Superior temporal gyrus (tissue), 1 donor: ENCODE measurements at regions not wholly inside any gene's neighbourhood (a gene's known extent, or its start where the extent isn't known, plus 50 kb on each side); places are given as distances from the start of the nearest gene placed in this dataset.
"Not testable (repeated sequence)": the region's sequence is repeated elsewhere in the genome, so short reads cannot be mapped to it uniquely, and the experiment has no call there.

Source experiments
- DNase-seq: peaks from one replicate; pipeline ENCODE4 v3.0.0-alpha.2; 2016; ENCODE audit errors: extremely low spot score

DNA sequence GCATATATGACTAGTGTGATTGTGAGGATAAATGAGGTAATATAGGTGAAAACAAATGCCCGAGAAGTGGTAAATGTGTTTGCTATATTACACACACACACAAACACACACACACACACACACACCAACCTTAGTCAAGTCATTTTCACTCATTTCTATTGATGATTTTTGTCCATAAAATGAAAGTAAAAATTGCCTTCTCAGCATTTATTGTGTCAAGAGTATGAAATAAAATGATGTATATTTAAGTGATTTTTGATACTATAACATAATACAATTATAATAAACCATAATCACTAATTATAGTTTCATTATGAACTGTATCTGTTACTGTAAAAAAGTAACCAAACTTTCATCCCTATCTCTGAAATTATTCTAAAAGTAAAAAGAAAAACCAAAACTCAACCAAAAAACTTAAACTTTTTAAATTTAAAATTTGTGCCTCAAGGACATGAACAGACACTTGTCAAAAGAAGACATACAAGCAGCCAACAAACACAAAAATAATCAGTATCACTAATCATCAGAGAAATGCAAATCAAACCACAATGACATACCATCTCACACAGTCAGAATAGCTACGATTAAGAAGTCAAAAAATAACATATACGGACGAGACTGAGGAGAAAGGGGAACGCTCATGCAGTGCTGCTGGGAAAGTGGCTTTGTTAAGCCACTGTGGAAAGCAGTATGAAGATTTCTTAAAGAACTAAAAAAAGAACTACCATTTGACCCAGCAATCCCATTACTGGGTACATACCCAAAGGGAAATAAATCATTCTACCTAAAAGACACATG lies 601.0 kb downstream of the TMA16 start:
- no peak for DNase-seq

GRCh38 chr4:164096766-164097518 lies 602.5 kb downstream of the TMA16 start:
- no peak for DNase-seq

DNA sequence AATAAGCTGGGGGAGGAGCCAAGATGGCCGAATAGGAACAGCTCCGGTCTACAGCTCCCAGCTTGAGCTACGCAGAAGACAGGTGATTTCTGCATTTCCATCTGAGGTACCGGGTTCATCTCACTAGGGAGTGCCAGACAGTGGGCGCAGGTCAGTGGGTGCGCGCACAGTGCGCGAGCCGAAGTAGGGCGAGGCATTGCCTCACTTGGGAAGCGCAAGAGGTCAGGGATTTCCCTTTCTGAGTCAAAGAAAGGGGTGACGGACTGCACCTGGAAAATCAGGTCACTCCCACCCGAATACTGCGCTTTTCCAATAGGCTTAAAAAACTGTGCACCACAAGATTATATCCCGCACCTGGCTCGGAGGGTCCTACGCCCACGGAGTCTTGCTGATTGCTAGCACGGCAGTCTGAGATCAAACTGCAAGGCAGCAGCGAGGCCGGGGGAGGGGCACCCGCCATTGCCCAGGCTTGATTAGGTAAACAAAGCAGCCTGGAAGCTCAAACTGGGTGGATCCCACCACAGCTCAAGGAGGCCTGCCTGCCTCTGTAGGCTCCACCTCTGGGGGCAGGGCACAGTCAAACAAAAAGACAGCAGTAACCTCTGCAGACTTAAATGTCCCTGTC lies 606.4 kb downstream of the TMA16 start:
- not testable (repeated sequence) for DNase-seq

DNA sequence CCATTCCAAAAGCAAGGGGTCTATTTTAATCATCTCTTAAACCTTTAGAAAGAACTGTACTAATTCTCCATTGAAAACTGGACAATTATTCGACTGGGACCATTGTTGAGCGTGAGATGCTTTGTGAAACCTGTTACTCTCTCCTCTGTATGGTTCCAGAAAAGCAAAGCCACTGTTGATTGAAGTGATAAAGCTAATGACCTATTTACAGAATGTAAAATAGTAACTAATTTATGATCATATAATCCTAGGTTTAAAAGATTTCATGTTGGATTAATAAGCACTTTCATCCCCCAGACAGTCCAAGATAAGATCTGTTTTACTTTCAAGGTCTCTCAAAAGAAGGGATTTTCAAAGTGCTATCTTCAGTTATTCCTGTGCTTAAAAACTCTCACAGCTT lies 614.5 kb downstream of the TMA16 start:
- DNase-seq, result no peak

- no peak for DNase-seq
Observed at GRCh38 chr4:164109503-164109902, 615.0 kb downstream of the TMA16 start.

- DNase-seq, result no peak
Observed at GRCh38 chr4:164115236-164115635, 620.7 kb downstream of the TMA16 start.

DNA sequence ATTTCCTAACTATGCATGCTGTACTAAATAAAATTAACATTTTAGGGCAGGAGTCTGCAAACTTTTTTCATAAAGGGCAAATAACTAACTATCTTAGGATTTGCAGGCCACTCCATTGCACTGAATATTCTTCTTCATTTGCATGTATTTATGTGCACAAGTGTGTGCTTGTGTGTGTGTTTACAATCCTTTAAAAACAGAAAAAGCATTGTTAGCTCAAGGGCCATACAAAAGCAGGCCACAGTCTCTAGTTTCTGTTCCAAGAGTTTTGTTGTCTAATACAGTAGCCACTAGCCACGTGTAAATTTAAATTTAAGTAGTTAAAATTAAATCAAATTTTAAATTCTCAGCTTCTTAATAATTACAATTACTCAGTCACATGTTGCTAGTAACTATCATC lies 621.8 kb downstream of the TMA16 start:
- peak; percentile 92 for DNase-seq

- no peak for DNase-seq
Observed at GRCh38 chr4:164134388-164134787, 619.5 kb upstream of the SMIM31 start.

DNA sequence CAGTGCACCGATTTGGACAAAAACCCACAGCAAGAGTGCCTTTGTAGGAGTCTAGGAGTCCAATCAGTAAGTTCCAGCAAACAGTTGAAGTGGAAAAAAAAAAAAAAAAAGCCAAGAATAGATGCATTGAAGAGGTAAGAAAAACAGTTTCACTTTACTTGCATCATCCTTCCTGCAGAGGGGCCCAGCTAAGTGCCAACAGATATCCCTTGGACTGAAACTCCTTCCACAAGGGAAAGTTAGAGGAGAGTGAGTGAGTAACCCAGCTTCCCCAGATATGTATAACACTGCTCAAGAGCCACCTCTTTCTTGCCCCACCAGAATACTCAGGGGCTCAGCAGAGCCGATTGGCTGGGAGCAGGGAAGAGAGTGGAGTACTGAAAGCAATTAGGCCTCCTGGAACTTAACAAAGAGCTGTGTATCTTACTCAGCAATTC lies 617.7 kb upstream of the SMIM31 start:
- DNase-seq, result no peak

DNA sequence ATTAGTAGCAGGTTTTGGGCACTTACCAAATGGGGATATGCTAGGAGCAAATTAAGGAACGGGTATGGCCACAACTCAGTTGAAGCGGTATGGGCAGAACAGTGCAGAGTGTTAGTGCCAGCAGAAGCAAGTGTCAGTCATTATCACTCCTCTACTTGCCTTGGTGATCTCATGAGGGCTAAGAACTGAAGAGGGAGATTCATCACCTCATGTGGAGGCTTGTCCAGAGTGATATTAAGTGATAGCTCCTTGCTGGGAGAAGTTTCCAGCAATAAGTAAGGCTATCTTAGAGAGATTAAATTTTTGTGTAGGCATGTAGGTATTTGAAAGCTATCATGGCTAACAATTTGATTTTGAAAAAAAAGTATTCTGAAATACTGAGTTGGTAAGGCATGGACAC lies 615.4 kb upstream of the SMIM31 start:
- DNase-seq, result no peak

DNA sequence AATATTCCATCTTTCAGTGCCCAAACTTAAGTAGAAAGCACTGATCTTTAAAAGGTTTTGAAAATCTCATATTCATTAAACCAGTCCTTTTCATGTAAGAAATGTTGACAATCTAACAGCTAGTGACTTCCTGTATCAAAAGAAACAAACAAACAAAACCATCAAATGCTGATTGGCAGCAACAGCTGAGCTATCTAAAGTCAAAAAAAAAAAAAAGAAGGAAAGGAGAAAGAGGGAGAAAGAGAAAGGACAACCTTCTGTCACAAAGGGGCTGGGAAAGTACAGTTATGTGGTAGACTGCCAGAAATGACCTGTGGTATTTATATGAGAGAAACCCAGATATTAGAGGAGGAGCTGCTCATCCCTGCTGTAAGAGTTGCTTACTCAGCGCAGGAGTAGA lies 614.6 kb upstream of the SMIM31 start:
- no peak for DNase-seq

GRCh38 chr4:164141755-164142375 lies 612.1 kb upstream of the SMIM31 start:
- DNase-seq, result not testable (repeated sequence)

GRCh38 chr4:164154416-164154815 lies 599.5 kb upstream of the SMIM31 start:
- no peak for DNase-seq

GRCh38 chr4:164169591-164169990 lies 584.3 kb upstream of the SMIM31 start:
- DNase-seq, result no peak

DNA sequence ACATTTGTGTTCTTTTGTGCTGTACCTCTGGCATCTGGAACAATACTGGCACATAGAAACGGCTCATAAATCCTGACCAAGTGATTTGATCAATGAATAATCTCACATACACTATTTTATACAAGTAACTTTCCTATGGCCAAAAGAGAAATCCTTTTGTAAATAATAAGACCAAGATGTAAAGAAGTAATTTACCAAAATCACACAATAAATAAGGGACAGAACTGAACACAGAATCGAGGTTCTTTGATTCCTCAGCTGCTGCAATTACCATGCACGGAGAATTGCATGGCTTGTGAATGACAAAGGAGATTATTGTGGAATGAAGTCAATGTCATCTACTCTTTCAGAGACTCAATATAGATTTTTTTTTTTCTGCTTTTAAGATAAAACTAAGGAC lies 576.8 kb upstream of the SMIM31 start:
- peak; percentile 85 for DNase-seq

DNA sequence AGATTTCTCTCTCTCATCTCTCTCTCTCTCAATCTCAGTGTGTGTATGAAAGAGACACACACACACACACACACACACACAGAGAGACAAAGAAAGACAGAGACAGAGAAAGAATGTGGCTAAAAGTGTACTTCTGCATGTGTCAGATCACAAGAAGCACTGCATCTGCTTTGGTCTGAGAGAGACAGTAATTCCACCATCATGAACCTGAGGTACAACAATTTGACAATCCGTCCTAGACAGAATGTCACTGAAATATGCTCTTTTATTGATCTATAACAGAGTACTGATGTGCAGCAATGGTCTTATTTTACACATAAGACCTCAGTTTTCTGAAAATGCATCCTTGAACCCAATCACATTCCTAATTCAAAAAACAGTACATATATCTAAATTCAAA lies 576.2 kb upstream of the SMIM31 start:
- DNase-seq, result peak; percentile 69

- DNase-seq, result no peak
Observed at GRCh38 chr4:164188236-164188635, 565.7 kb upstream of the SMIM31 start.

- no peak for DNase-seq
Observed at GRCh38 chr4:164192844-164193243, 561.1 kb upstream of the SMIM31 start.

- DNase-seq, result no peak
Observed at GRCh38 chr4:164193676-164194075, 560.3 kb upstream of the SMIM31 start.

- no peak for DNase-seq
Observed at GRCh38 chr4:164197556-164197955, 556.4 kb upstream of the SMIM31 start.

DNA sequence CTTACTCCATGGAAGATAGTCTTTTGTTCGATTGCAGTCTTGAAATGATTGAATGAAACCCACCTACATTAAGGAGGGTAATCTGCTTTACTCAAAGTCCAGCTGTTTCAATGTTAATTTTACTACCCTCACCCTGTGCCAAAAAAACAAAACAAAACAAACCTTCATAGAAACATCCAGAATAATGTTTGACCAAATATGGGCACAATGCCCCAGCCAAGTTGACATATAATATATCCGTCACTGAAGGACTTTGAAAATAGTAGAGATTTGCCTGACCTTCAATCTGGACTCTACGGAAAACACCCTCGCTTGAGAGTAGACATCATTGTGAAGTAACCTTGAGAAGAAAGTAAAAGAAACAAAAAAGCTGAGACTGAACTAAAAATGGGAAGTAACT lies 550.5 kb upstream of the SMIM31 start:
- no peak for DNase-seq

- no peak for DNase-seq
Observed at GRCh38 chr4:164204434-164204833, 549.5 kb upstream of the SMIM31 start.
